Mesenchymal stem cell (in vitro differentiated cells and primary cell): ENCODE measurements at regions not wholly inside any gene's neighbourhood (a gene's known extent, or its start where the extent isn't known, plus 50 kb on each side); places are given as distances from the start of the nearest gene placed in this dataset.

ENCODE experiments used
- DNase-seq: peaks from one replicate; pipeline ENCODE4 v3.0.0-alpha.2; 2013
- H2AFZ ChIP-seq: one replicate; pipeline ENCODE4 v1.6.1; 2013; ENCODE audit warnings: low read depth, mild to moderate bottlenecking, control low read depth, inconsistent platforms, low read length, moderate library complexity
- H2AK5ac ChIP-seq: 2 replicates; pipeline ENCODE4 v1.6.1; 2013; ENCODE audit warnings: low read length, moderate library complexity, mild to moderate bottlenecking, inconsistent platforms; ENCODE audit not compliant: severe bottlenecking
- H2BK120ac ChIP-seq: one replicate; pipeline ENCODE4 v1.6.1; 2013; ENCODE audit warnings: low read depth, mild to moderate bottlenecking, inconsistent platforms, low read length, moderate library complexity
- H2BK12ac ChIP-seq, 2 experiments: one replicate each; pipeline ENCODE4 v1.6.1; 2013; ENCODE audit warnings: inconsistent platforms in 2 of 2, low read length in 2 of 2, mild to moderate bottlenecking in 2 of 2, moderate library complexity in 2 of 2, control low read depth in 1 of 2
- H2BK15ac ChIP-seq: one replicate; pipeline ENCODE4 v1.6.1; 2013; ENCODE audit warnings: mild to moderate bottlenecking, low read depth, inconsistent platforms; ENCODE audit not compliant: poor library complexity, severe bottlenecking
- H2BK5ac ChIP-seq: 2 replicates; pipeline ENCODE4 v1.6.1; 2013; ENCODE audit warnings: low read depth, mild to moderate bottlenecking, low read length, control low read depth, inconsistent platforms; ENCODE audit not compliant: poor library complexity, severe bottlenecking
- H3K14ac ChIP-seq, 2 experiments: one replicate each; pipeline ENCODE4 v1.6.1; 2013; ENCODE audit warnings: inconsistent platforms in 2 of 2, low read length in 2 of 2, control low read depth in 1 of 2, mild to moderate bottlenecking in 1 of 2, moderate library complexity in 1 of 2
- H3K18ac ChIP-seq, 2 experiments: one replicate each; pipeline ENCODE4 v1.6.1; 2013; ENCODE audit warnings: inconsistent platforms in 2 of 2, low read length in 2 of 2, control low read depth in 1 of 2, low read depth in 1 of 2, mild to moderate bottlenecking in 1 of 2
- H3K23ac ChIP-seq, 2 experiments: one replicate each; pipeline ENCODE4 v1.6.1; 2013; ENCODE audit warnings: inconsistent platforms in 2 of 2, low read length in 2 of 2, mild to moderate bottlenecking in 2 of 2, moderate library complexity in 2 of 2, control low read depth in 1 of 2
- H3K27ac ChIP-seq: 2 replicates; pipeline ENCODE4 v1.5.1; 2013; ENCODE audit warnings: mild to moderate bottlenecking, moderate library complexity, low read length, control low read depth, inconsistent platforms; ENCODE audit not compliant: poor library complexity, severe bottlenecking
- H3K27me3 ChIP-seq, 2 experiments: 2 replicates each; pipeline versions ENCODE4 v1.6.1 to v1.7.0; 2013; ENCODE audit warnings: low read length in 2 of 2, mild to moderate bottlenecking in 2 of 2, moderate library complexity in 2 of 2, control low read depth in 1 of 2, inconsistent platforms in 1 of 2; ENCODE audit not compliant: control insufficient read depth in 1 of 2, insufficient read depth in 1 of 2
- H3K36me3 ChIP-seq, 2 experiments: 2 replicates each; pipeline versions ENCODE4 v1.6.1 to v1.7.0; 2013; ENCODE audit warnings: low read length in 2 of 2, control low read depth in 1 of 2, inconsistent platforms in 1 of 2, low read depth in 1 of 2, mild to moderate bottlenecking in 1 of 2; ENCODE audit not compliant: insufficient read depth in 2 of 2, control insufficient read depth in 1 of 2
- H3K4ac ChIP-seq, 2 experiments: one replicate each; pipeline ENCODE4 v1.6.1; 2013; ENCODE audit warnings: inconsistent platforms in 2 of 2, low read length in 2 of 2, mild to moderate bottlenecking in 2 of 2, moderate library complexity in 2 of 2, control low read depth in 1 of 2, low read depth in 1 of 2
- H3K4me1 ChIP-seq: 2 replicates; pipeline ENCODE4 v1.6.1; 2013; ENCODE audit warnings: low read depth, low read length, control low read depth; ENCODE audit not compliant: control insufficient read depth, insufficient read depth
- H3K4me2 ChIP-seq: 2 replicates; pipeline ENCODE4 v1.6.1; 2013; ENCODE audit warnings: low read length, mild to moderate bottlenecking, inconsistent platforms; ENCODE audit not compliant: poor library complexity, severe bottlenecking
- H3K4me3 ChIP-seq, 2 experiments: 2 replicates each; pipeline versions ENCODE4 v1.5.1 to v1.7.0; 2013; ENCODE audit warnings: low read length in 2 of 2, mild to moderate bottlenecking in 2 of 2, control low read depth in 1 of 2, low read depth in 1 of 2; ENCODE audit not compliant: insufficient read depth in 1 of 2
- H3K79me1 ChIP-seq: replicated peaks from 2 replicates; pipeline ENCODE4 v1.6.1; 2013; ENCODE audit warnings: mild to moderate bottlenecking, control low read depth, low read length, inconsistent platforms; ENCODE audit not compliant: poor library complexity, severe bottlenecking
- H3K9ac ChIP-seq: 2 replicates; pipeline ENCODE4 v1.7.0; 2013; ENCODE audit warnings: mild to moderate bottlenecking, low read length, moderate library complexity
- H3K9me3 ChIP-seq: 2 replicates; pipeline ENCODE4 v1.7.0; 2013; ENCODE audit warnings: mild to moderate bottlenecking, low read length; ENCODE audit not compliant: control insufficient read depth
- H4K8ac ChIP-seq: one replicate; pipeline ENCODE4 v1.6.1; 2013; ENCODE audit warnings: inconsistent platforms, mild to moderate bottlenecking, low read length, moderate library complexity
- H4K91ac ChIP-seq: one replicate; pipeline ENCODE4 v1.6.1; 2013; ENCODE audit warnings: mild to moderate bottlenecking, low read length, inconsistent platforms
- WGBS: methylation state at CpG from one replicate; pipeline ENCODE4 v1.1.7; 2013; ENCODE audit warnings: mixed read lengths; 5-methylcytosine and 5-hydroxymethylcytosine counted together

DNA sequence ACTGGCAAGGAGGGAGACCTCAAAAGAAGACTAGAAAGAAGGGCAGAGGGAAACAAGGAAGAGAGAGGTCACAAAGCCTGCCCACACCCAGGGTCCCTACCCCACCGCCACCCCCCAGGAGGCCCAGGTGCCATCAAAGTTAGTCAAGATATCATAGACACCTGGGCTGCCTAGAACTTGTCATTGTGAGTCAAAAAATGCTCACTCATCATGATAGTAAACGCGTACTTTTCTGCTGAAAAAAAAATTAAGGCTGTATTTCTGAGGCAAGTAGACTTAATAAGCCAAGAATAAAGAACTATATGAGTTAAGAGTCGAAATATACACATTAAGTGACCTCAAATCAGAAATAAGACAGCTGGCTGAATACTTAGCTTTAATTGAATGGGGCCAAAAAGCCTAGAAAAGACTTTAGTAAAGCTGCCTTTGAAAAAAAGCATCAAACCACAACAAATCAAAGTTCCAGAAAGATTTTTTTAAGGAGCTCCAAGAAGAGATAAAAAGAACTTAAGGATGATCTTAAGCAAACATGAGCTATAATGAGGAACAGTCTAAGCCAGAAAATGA lies 415.5 kb upstream of the PPP2R3A start:
- Histone ChIP-seq H3K9me3 (peaks cover 4% of the 10 kb centered on the region), H2BK12ac (no peak overlapping the region), H3K4me3 (no peak overlapping the region), H3K79me1 (no peaks in the 10 kb centered on the region), H4K8ac (no peak overlapping the region), H3K18ac (no peak overlapping the region), H3K36me3 (no peaks in the 10 kb centered on the region), H2AFZ (no peak overlapping the region), H4K91ac (no peak overlapping the region), H3K4ac (no peak overlapping the region), H2BK5ac (no peak overlapping the region), H3K4me1 (no peaks in the 10 kb centered on the region), H3K23ac (no peak overlapping the region), H3K27ac (no peak overlapping the region), H2BK15ac (no peak overlapping the region), H3K9ac (no peak overlapping the region), H2AK5ac (no peak overlapping the region), H3K4me2 (no peak overlapping the region), H3K14ac (no peak overlapping the region), H2BK120ac (no peak overlapping the region), H3K27me3 (no peaks in the 10 kb centered on the region)
- no peak for DNase-seq
- WGBS: 87% methylated on average over 3 of the region's 4 CpGs

DNA sequence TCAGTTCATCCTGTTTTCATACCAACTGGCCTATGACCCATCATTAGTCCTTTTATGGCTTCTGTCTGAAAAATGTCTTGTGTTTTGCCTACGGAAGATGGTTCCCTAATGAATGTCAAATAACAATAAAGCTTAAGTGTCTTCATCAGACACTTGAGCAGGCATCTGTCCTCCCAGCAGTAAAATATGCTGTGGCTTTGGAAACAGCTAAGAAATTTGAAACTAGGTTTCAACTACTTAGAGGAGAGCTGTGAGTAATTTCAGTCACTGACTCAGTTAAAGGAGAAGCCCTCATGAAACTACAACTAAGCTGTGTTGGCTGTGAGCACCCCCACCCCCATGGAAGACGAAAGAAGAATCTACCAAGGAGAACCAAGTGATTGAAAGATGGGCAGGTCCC lies 409.4 kb upstream of the PPP2R3A start:
- Histone ChIP-seq H3K23ac (no peak overlapping the region), H2AK5ac (no peak overlapping the region), H3K9ac (no peak overlapping the region), H2BK12ac (no peak overlapping the region), H3K18ac (no peak overlapping the region), H3K4me2 (no peak overlapping the region), H2BK5ac (no peak overlapping the region), H3K27me3 (no peaks in the 10 kb centered on the region), H3K27ac (no peak overlapping the region), H3K14ac (no peak overlapping the region), H2BK120ac (no peak overlapping the region), H3K9me3 (peaks cover 4% of the 10 kb centered on the region), H4K91ac (no peak overlapping the region), H3K4me1 (no peaks in the 10 kb centered on the region), H2BK15ac (no peak overlapping the region), H4K8ac (no peak overlapping the region), H3K4me3 (no peak overlapping the region), H3K36me3 (no peaks in the 10 kb centered on the region), H3K79me1 (no peaks in the 10 kb centered on the region), H3K4ac (no peak overlapping the region), H2AFZ (no peak overlapping the region)
- 67% methylated on average over 1 of the region's 2 CpGs for WGBS
- DNase-seq: no peak

DNA sequence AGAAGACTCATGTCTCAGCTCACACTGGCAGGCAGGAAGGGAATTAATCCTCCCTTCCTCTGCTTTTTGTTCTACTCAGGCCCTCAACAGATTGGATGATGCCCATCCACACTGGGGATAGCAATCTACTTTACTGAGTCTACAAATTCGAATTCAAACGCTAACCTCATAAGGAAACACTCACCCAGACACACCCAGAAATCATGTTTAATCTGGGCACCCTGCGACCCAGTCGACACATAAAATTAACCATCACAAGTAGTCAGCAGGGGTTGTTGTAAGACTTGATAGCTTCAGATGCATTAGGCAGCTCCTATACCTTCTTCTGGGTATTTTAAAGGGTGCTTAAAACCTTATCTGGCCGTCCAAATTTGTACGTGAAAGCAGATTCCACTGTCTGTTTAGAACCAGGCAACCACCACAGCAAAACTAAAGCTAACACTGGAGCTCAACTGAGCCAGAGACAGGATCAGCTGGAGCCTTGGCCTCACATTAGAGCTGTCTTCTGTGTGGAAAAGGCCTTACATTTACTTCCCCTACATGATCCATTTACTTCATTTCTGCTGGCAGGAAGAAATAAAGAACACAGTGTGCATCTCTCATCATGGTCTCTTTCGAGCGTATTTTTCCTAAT lies 407.3 kb upstream of the PPP2R3A start:
- Histone ChIP-seq H4K8ac (no peak overlapping the region), H3K4me3 (no peak overlapping the region), H3K79me1 (no peaks in the 10 kb centered on the region), H3K4ac (no peak overlapping the region), H3K4me1 (no peaks in the 10 kb centered on the region), H2BK15ac (no peak overlapping the region), H3K9ac (no peak overlapping the region), H2BK120ac (no peak overlapping the region), H2AFZ (no peak overlapping the region), H3K9me3 (no peaks in the 10 kb centered on the region), H3K27ac (no peak overlapping the region), H3K36me3 (no peaks in the 10 kb centered on the region), H2BK12ac (no peak overlapping the region), H2BK5ac (no peak overlapping the region), H4K91ac (no peak overlapping the region), H3K27me3 (no peaks in the 10 kb centered on the region), H3K4me2 (no peak overlapping the region), H3K18ac (no peak overlapping the region), H3K23ac (no peak overlapping the region), H3K14ac (no peak overlapping the region), H2AK5ac (no peak overlapping the region)
- no peak for DNase-seq
- 79% methylated on average over 8 of the region's 8 CpGs for WGBS

DNA sequence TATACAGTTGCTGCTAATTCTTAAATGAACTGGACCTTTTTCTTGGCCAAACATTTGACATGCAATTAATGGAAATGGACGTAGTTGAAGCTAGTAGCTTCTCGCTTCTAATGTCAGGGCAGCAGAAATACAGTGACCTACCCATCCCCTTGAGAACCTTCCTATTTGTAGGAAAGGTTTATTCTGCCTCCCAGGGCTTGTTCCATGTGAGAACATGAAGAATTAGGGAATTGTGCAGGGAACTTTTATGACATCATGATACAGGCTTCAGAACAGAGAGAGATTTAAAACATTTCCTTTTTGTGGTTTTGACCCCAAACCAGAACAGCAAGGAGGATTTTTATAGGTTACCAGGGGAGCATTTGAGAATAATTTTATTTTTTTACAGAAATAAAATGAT lies 406.6 kb upstream of the PPP2R3A start:
- no peak overlapping the region for H2BK5ac ChIP-seq
- DNase-seq: no peak

More for the DNA sequence above, 406.6 kb upstream of the PPP2R3A start:
- Histone ChIP-seq H3K36me3 (no peaks in the 10 kb centered on the region), H2BK12ac (no peak overlapping the region), H4K91ac (no peak overlapping the region), H3K27ac (no peak overlapping the region), H3K23ac (no peak overlapping the region), H2AK5ac (no peak overlapping the region), H3K4me3 (no peak overlapping the region), H3K4me1 (no peaks in the 10 kb centered on the region), H3K27me3 (no peaks in the 10 kb centered on the region), H3K9me3 (no peaks in the 10 kb centered on the region), H3K79me1 (no peaks in the 10 kb centered on the region), H2BK15ac (no peak overlapping the region), H2BK120ac (no peak overlapping the region), H3K4ac (no peak overlapping the region), H4K8ac (no peak overlapping the region), H2AFZ (no peak overlapping the region), H3K18ac (no peak overlapping the region), H3K4me2 (no peak overlapping the region), H3K9ac (no peak overlapping the region), H3K14ac (no peak overlapping the region)
- WGBS: 66% methylated on average over 2 of the region's 2 CpGs
